Right atrium auricular region (tissue), 2 donors: ENCODE measurements at regions not wholly inside any gene's neighbourhood (a gene's known extent, or its start where the extent isn't known, plus 50 kb on each side); places are given as distances from the start of the nearest gene placed in this dataset.
A peak's percentile ranks its signal among the peaks of the same experiment; 100 is the strongest.

Experiments used
- DNase-seq: peaks from one replicate; pipeline ENCODE4 v3.0.0-alpha.2; 2019; ENCODE audit warnings: low spot score
- H3K27ac ChIP-seq, 2 donors: fragments of 200-600 bp; sonication (generic); 1 replicate in 1 of 2; 2 replicates in 1 of 2; pipeline ENCODE4 v1.5.1; 2016 to 2019
- H3K27me3 ChIP-seq, 2 donors: fragments of 200-600 bp; sonication (generic); one replicate each; pipeline versions ENCODE4 v1.5.1 to v1.6.0; 2017 to 2019
- H3K36me3 ChIP-seq: fragments of 200-600 bp; sonication (generic); one replicate; pipeline ENCODE4 v1.5.1; 2016
- H3K4me1 ChIP-seq, 2 donors: fragments of 200-600 bp; sonication (generic); one replicate each; pipeline versions ENCODE4 v1.5.1 to v1.6.0; 2017 to 2019
- H3K4me3 ChIP-seq, 2 donors: fragments of 200-600 bp; sonication (generic); 1 replicate in 1 of 2; 2 replicates in 1 of 2; pipeline ENCODE4 v1.5.1; 2017 to 2019; ENCODE audit warnings: mild to moderate bottlenecking in 1 of 2, moderate library complexity in 1 of 2
- H3K9me3 ChIP-seq, 2 donors: fragments of 200-600 bp; sonication (generic); one replicate each; pipeline ENCODE4 v1.5.1; 2019
- CTCF ChIP-seq, 2 donors: fragments of 200-600 bp; sonication (generic); IDR thresholded peaks; one replicate each; pipeline ENCODE4 v1.5.1; 2019; ENCODE audit warnings: antibody characterized with exemption in 2 of 2

- no peak for DNase-seq
- Histone ChIP-seq H3K36me3 (no peaks in the 10 kb centered on the region), H3K27ac (peak overlapping the region; percentile 59 to 89), H3K9me3 (peaks cover 0 to 9% of the 10 kb centered on the region in 2 donors), H3K4me1 (peaks cover 0 to 15% of the 10 kb centered on the region in 2 donors), H3K27me3 (no peaks in the 10 kb centered on the region), H3K4me3 (no peak overlapping the region)
- TF ChIP-seq CTCF (IDR thresholded peaks at IDR 0.05): no peak
Observed at GRCh38 chr2:145066151-145066661, 546.3 kb upstream of the ZEB2 start.

DNA sequence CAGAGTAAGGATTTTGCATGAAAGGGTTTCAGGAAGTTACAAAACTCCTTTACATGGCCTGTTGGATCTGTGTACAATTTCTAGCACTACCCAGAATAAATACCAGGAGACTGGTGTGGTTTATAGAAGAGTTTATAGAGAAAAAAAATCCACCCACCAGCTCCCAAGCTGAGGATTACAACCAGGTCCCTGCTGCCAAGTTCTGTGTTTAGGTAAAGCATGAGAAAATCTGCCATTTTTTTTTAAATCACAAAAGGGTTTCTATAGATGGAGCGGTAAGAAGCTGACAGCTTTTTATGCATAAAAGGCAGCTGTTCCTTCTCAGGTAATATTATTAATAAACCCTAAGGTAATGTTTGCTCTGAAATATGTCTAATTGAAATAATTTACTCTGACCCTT, 545.4 kb upstream of the ZEB2 start:
- TF ChIP-seq CTCF (IDR thresholded peaks at IDR 0.05): no peak
- Histone ChIP-seq H3K27me3 (no peaks in the 10 kb centered on the region), H3K4me3 (no peak overlapping the region), H3K4me1 (peaks cover 0 to 15% of the 10 kb centered on the region in 2 donors), H3K36me3 (no peaks in the 10 kb centered on the region), H3K9me3 (peaks cover 0 to 9% of the 10 kb centered on the region in 2 donors), H3K27ac (peak overlapping the region; percentile 59 to 89)
- no peak for DNase-seq

GRCh38 chr2:145064511-145064910, 544.6 kb upstream of the ZEB2 start:
- TF ChIP-seq CTCF (IDR thresholded peaks at IDR 0.05): no peak
- H3K4me1 ChIP-seq: peaks cover 0 to 15% of the 10 kb centered on the region in 2 donors
- DNase-seq: no peak
- no peaks in the 10 kb centered on the region for H3K27me3 ChIP-seq
- no peaks in the 10 kb centered on the region for H3K36me3 ChIP-seq
- H3K27ac ChIP-seq: no peak overlapping the region
- H3K4me3 ChIP-seq: no peak overlapping the region
- H3K9me3 ChIP-seq: peaks cover 0 to 1% of the 10 kb centered on the region in 2 donors

GRCh38 chr2:145060876-145061275, 541.0 kb upstream of the ZEB2 start:
- Histone ChIP-seq H3K9me3 (no peaks in the 10 kb centered on the region), H3K4me3 (no peak overlapping the region), H3K27me3 (no peaks in the 10 kb centered on the region), H3K27ac (no peak overlapping the region), H3K4me1 (peaks cover 0 to 5% of the 10 kb centered on the region in 2 donors), H3K36me3 (no peaks in the 10 kb centered on the region)
- no peak for DNase-seq
- no peak for TF ChIP-seq CTCF (IDR thresholded peaks at IDR 0.05)

GRCh38 chr2:145059914-145060313, 540.0 kb upstream of the ZEB2 start:
- no peak overlapping the region for H3K4me3 ChIP-seq
- H3K27ac ChIP-seq: no peak overlapping the region
- no peak for DNase-seq
- no peaks in the 10 kb centered on the region for H3K36me3 ChIP-seq
- H3K4me1 ChIP-seq: no peaks in the 10 kb centered on the region
- no peak for TF ChIP-seq CTCF (IDR thresholded peaks at IDR 0.05)
- H3K9me3 ChIP-seq: no peaks in the 10 kb centered on the region
- no peaks in the 10 kb centered on the region for H3K27me3 ChIP-seq

DNA sequence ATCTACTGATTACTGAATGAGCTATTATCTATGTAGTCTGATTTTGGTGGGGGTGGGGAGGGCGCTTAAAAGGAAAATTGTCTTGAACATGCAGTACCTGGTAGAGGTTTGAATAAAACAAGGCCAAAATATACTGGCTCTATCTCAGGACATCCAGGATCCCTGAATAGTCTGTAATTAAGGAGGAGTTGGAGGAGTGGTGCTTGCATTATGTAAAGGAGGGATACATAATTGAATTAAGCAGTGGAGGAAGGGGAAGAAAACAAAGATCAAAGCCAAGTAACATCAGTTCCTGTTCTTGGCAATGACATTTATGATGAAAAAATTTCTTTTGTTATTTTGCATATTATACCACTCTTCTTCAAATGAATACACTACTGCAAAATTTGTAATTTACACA, 539.4 kb upstream of the ZEB2 start:
- Histone ChIP-seq H3K9me3 (no peaks in the 10 kb centered on the region), H3K27me3 (no peaks in the 10 kb centered on the region), H3K27ac (no peak overlapping the region), H3K4me1 (no peaks in the 10 kb centered on the region), H3K36me3 (no peaks in the 10 kb centered on the region), H3K4me3 (no peak overlapping the region)
- no peak for DNase-seq
- TF ChIP-seq CTCF (IDR thresholded peaks at IDR 0.05): no peak
